ENCODE measurements at regions not wholly inside any gene's neighbourhood (a gene's known extent, or its start where the extent isn't known, plus 50 kb on each side); places are given as distances from the start of the nearest gene placed in this dataset.

DNA sequence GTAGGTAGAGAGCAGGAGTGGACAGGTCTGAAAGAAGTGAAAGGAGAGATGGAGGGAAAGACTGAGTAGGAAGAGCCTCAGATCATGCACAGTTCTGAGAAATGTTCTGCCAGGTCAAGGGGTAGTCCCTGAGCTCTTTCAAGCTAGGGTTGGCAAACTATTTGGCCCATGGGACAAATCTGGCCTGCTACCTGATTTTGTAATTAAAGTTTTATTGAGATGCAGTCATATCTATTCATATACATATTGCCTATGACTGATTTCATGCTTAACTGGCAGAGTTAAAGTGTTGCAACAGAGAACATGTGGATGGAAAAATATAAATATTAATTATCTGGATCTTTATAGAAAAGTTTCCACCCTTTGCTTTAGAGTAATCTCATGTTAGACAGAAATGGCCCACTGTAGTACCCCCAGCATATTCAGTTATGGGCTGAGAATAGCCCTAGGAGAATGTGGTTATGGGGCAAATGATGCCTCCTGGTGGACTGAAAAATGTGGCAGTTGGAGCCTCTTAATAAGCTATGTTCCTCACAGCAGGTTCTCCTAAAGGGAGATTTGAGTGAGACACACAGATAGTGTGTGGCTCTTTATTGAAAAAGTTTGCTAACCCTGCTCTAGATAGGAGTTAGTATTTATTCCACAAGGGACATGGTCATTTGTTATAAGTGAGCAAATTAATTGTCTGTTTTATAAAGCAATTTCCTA is 476.9 kb downstream of the LRIG3 start:
- TF ChIP-seq, protein P1, sequence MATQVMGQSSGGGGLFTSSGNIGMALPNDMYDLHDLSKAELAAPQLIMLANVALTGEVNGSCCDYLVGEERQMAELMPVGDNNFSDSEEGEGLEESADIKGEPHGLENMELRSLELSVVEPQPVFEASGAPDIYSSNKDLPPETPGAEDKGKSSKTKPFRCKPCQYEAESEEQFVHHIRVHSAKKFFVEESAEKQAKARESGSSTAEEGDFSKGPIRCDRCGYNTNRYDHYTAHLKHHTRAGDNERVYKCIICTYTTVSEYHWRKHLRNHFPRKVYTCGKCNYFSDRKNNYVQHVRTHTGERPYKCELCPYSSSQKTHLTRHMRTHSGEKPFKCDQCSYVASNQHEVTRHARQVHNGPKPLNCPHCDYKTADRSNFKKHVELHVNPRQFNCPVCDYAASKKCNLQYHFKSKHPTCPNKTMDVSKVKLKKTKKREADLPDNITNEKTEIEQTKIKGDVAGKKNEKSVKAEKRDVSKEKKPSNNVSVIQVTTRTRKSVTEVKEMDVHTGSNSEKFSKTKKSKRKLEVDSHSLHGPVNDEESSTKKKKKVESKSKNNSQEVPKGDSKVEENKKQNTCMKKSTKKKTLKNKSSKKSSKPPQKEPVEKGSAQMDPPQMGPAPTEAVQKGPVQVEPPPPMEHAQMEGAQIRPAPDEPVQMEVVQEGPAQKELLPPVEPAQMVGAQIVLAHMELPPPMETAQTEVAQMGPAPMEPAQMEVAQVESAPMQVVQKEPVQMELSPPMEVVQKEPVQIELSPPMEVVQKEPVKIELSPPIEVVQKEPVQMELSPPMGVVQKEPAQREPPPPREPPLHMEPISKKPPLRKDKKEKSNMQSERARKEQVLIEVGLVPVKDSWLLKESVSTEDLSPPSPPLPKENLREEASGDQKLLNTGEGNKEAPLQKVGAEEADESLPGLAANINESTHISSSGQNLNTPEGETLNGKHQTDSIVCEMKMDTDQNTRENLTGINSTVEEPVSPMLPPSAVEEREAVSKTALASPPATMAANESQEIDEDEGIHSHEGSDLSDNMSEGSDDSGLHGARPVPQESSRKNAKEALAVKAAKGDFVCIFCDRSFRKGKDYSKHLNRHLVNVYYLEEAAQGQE (IDR thresholded peaks at IDR 0.05; ENCODE audit: insufficient replicate concordance, low read depth), result no peak
- TF ChIP-seq, protein P2, sequence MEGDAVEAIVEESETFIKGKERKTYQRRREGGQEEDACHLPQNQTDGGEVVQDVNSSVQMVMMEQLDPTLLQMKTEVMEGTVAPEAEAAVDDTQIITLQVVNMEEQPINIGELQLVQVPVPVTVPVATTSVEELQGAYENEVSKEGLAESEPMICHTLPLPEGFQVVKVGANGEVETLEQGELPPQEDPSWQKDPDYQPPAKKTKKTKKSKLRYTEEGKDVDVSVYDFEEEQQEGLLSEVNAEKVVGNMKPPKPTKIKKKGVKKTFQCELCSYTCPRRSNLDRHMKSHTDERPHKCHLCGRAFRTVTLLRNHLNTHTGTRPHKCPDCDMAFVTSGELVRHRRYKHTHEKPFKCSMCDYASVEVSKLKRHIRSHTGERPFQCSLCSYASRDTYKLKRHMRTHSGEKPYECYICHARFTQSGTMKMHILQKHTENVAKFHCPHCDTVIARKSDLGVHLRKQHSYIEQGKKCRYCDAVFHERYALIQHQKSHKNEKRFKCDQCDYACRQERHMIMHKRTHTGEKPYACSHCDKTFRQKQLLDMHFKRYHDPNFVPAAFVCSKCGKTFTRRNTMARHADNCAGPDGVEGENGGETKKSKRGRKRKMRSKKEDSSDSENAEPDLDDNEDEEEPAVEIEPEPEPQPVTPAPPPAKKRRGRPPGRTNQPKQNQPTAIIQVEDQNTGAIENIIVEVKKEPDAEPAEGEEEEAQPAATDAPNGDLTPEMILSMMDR (IDR thresholded peaks at IDR 0.05; ENCODE audit: insufficient read depth, low read length), result peak; percentile 25
- TF ChIP-seq SPI1 (IDR thresholded peaks at IDR 0.05; ENCODE audit: borderline replicate concordance, low read depth), result no peak
- DNase-seq (ENCODE audit: low read depth in 1 of 2, low spot score in 1 of 2), result peak in 1 of 2 experiments; percentile 18
- Histone ChIP-seq H3K27ac (replicated peaks) (no peak overlapping the region), H3K27me3 (ENCODE audit: insufficient read depth, poor library complexity, severe bottlenecking) (no peaks in the 10 kb centered on the region), H3K4me3 (replicated peaks; ENCODE audit: insufficient read depth, low read length) (no peak overlapping the region)

DNA sequence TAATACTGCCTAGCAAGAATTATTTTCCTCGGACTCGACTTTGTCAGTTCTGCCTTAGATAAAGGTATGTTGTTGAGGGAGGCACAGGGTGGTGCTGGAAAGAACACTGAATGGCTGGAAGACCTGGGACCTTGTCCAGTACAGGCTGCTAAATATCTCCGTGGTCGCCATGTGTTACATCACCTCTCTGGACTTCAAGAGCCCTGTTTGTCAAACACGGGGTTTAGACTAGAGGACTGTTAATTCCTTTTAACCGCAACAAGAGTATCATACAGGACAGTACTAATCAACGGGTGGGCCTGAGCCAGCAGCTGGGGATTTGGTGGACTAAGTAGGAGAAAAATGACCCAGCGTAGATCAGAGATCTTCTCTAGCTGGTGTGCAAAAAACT is 476.3 kb downstream of the LRIG3 start:
- no peaks in the 10 kb centered on the region for H3K27me3 ChIP-seq (ENCODE audit: insufficient read depth, poor library complexity, severe bottlenecking)
- TF ChIP-seq POLR2AphosphoS5 (IDR thresholded peaks at IDR 0.05; ENCODE audit: low read depth) (no peak), SPI1 (IDR thresholded peaks at IDR 0.05; ENCODE audit: borderline replicate concordance, low read depth) (no peak), GABPA (IDR thresholded peaks at IDR 0.05; ENCODE audit: low read depth) (no peak)
- TF ChIP-seq, protein P1 (IDR thresholded peaks at IDR 0.05; ENCODE audit: insufficient replicate concordance, low read depth), result no peak
- TF ChIP-seq, protein P2 (IDR thresholded peaks at IDR 0.05; ENCODE audit: insufficient read depth, low read length), result no peak
- H3K4me3 ChIP-seq (replicated peaks; ENCODE audit: insufficient read depth, low read length), result no peak overlapping the region
- DNase-seq (ENCODE audit: low read depth in 1 of 2, low spot score in 1 of 2), result no peak
- no peak overlapping the region for H3K27ac ChIP-seq (replicated peaks)

DNA sequence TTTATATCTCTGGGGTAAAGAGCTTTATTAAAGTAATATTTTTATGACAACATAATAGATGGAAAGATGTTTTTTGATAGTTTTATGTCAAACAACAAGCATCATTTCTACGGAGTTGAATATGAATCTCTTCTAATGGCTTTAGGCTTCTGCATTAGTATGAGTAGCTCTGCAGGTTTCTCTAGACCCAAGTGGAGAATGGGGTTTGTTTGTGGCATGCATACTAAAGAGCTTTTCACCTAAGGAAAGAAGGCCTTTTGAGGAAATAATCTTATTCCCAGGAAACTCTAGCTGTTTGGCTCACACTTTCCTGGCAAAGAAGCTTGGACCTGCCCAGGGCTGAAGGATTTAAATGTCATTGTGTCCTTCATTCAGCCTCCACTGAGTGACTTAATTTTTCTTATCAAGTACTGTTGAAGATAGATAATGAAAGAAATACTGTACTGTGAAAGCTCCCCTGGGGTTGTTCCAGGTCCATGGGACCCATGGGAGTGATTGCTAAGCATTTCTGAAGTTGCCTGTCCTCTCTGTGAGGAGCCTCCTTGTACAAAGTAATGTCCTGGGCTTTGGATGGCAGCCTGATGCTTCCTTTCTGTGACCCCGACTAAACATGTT is 469.3 kb downstream of the LRIG3 start:
- no peak for TF ChIP-seq POLR2AphosphoS5 (IDR thresholded peaks at IDR 0.05; ENCODE audit: low read depth)
- no peak for TF ChIP-seq GABPA (IDR thresholded peaks at IDR 0.05; ENCODE audit: low read depth)
- TF ChIP-seq, protein P1 (IDR thresholded peaks at IDR 0.05; ENCODE audit: insufficient replicate concordance, low read depth), result no peak
- no peak for TF ChIP-seq SPI1 (IDR thresholded peaks at IDR 0.05; ENCODE audit: borderline replicate concordance, low read depth)
- TF ChIP-seq, protein P2 (IDR thresholded peaks at IDR 0.05; ENCODE audit: insufficient read depth, low read length), result no peak
- Histone ChIP-seq H3K27me3 (ENCODE audit: insufficient read depth, poor library complexity, severe bottlenecking) (no peaks in the 10 kb centered on the region), H3K27ac (replicated peaks) (no peak overlapping the region), H3K4me3 (replicated peaks; ENCODE audit: insufficient read depth, low read length) (no peak overlapping the region)
- no peak for DNase-seq (ENCODE audit: low read depth in 1 of 2, low spot score in 1 of 2)

Measured in HL-60 (cell line).